Nephron progenitor cell (in vitro differentiated cells): ENCODE measurements at regions not wholly inside any gene's neighbourhood (a gene's known extent, or its start where the extent isn't known, plus 50 kb on each side); places are given as distances from the start of the nearest gene placed in this dataset.
"Not testable (repeated sequence)": the region's sequence is repeated elsewhere in the genome, so short reads cannot be mapped to it uniquely, and the experiment has no call there.

ENCODE experiments used
- DNase-seq: peaks from one replicate; pipeline ENCODE4 v3.0.0; 2021
- H3K27ac Mint-ChIP-seq: 2 replicates; pipeline ENCODE4 v1.8.0; 2021; ENCODE audit warnings: mild to moderate bottlenecking, moderate library complexity, mixed read lengths
- H3K27me3 Mint-ChIP-seq: 2 replicates; pipeline ENCODE4 v1.8.0; 2021; ENCODE audit warnings: mild to moderate bottlenecking, low read depth, mixed read lengths; ENCODE audit not compliant: poor library complexity
- H3K36me3 Mint-ChIP-seq: 2 replicates; pipeline ENCODE4 v1.8.0; 2021; ENCODE audit warnings: low read depth, mixed read lengths
- H3K4me1 Mint-ChIP-seq: 2 replicates; pipeline ENCODE4 v1.8.0; 2021; ENCODE audit warnings: mixed read lengths
- H3K4me3 Mint-ChIP-seq: 2 replicates; pipeline ENCODE4 v1.8.0; 2021; ENCODE audit warnings: mild to moderate bottlenecking, moderate library complexity, mixed read lengths
- H3K9me3 Mint-ChIP-seq: 2 replicates; pipeline ENCODE4 v1.8.0; 2021; ENCODE audit warnings: mild to moderate bottlenecking, moderate library complexity, mixed read lengths
- CTCF ChIP-seq: fragments of 200-600 bp; sonication (generic); IDR thresholded peaks from 2 replicates; pipeline ENCODE4 v1.5.0; 2021; ENCODE audit warnings: antibody characterized with exemption

GRCh38 chr20:53857723-53858236 is 212.6 kb downstream of the BCAS1 start:
- H3K27ac Mint-ChIP-seq, result no peak overlapping the region
- no peaks in the 10 kb centered on the region for H3K27me3 Mint-ChIP-seq
- H3K4me3 Mint-ChIP-seq, result no peak overlapping the region
- TF ChIP-seq CTCF, result no peak
- H3K4me1 Mint-ChIP-seq, result peaks cover 26% of the 10 kb centered on the region
- H3K36me3 Mint-ChIP-seq, result no peaks in the 10 kb centered on the region
- peaks cover 9% of the 10 kb centered on the region for H3K9me3 Mint-ChIP-seq
- no peak for DNase-seq

DNA sequence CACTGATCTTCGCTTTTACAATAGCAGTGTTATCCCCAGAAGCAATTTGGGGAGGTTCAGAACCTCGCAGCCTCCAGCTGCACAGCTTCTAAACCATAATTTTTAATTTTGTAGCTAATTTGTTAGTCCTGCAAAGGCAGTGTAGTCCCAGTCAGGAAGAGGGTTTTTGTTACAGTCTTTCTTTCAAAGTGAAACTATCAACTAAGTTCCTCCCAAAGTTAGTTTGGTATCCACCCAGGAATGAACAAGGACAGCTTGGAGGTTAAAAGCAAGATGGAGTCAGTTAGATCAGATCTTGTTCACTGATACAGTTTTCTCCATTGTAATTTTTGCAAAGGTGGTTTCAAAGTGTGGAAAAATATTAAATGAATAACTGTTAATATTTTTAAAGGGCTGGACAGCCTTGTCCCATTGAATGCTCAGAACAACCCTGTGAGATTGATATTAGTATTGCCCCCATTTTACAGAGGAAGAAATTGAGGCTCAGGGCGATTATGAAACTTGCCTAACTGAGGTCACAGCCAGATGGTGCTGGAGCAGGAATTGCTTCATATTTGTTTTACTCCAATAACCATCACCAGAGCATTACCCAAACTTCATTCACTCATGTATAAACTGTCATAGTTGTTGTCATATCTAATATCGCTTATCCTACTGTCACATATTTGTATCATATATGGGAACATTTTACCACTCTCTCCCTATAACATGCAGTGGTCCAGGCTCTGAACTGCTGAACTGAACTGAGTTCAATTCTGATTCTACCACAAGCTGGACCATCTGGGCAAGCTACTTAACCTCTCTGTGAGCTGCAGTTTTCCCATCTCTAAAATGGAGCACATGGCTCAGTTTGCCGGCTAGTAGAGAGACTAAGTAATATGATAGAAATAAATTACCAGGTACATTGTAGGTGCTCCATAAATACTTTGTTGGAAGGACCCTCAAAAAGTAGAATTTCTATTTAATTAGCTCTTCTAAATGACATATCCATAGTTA is 213.8 kb downstream of the BCAS1 start:
- no peak for DNase-seq
- Mint-ChIP-seq H3K4me3 (no peak overlapping the region), H3K36me3 (no peaks in the 10 kb centered on the region), H3K27me3 (peaks cover 2% of the 10 kb centered on the region), H3K4me1 (peaks cover 22% of the 10 kb centered on the region), H3K9me3 (peaks cover 10% of the 10 kb centered on the region), H3K27ac (no peak overlapping the region)
- no peak for TF ChIP-seq CTCF

DNA sequence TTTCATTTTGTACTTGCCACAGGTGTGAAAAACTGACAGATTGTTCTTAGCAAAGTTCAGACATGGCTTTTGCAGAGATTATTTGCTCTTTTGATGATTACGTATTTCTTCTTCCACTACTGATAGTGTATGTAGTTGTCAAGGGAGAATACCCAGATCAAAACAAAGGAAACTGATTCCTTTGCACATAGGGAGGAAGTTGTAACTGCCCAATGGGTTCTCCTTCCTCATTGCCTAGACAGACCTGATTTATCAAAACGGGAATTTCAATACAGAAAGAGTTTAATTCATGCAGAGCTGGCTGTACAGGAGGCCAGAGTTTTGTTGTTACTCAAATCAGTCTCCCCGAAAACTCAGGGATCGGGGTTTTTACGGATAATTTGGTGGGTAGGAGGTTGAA is 214.7 kb downstream of the BCAS1 start:
- Mint-ChIP-seq H3K4me1 (peaks cover 22% of the 10 kb centered on the region), H3K27me3 (peaks cover 5% of the 10 kb centered on the region), H3K27ac (peak overlapping the region; percentile 46), H3K4me3 (no peak overlapping the region), H3K9me3 (peaks cover 10% of the 10 kb centered on the region), H3K36me3 (no peaks in the 10 kb centered on the region)
- no peak for DNase-seq
- TF ChIP-seq CTCF, result no peak

DNA sequence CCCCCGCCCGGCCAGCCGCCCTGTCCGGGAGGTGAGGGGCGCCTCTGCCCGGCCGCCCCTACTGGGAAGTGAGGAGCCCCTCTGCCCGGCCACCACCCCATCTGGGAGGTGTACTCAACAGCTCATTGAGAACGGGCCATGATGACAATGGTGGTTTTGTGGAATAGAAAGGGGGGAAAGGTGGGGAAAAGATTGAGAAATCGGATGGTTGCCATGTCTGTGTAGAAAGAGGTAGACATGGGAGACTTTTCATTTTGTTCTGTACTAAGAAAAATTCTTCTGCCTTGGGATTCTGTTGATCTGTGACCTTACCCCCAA is 215.8 kb downstream of the BCAS1 start:
- H3K36me3 Mint-ChIP-seq, H3K4me3 Mint-ChIP-seq, DNase-seq, H3K27ac Mint-ChIP-seq, H3K9me3 Mint-ChIP-seq, H3K27me3 Mint-ChIP-seq: not testable (repeated sequence)
- H3K4me1 Mint-ChIP-seq, result peaks cover 22% of the 10 kb centered on the region

DNA sequence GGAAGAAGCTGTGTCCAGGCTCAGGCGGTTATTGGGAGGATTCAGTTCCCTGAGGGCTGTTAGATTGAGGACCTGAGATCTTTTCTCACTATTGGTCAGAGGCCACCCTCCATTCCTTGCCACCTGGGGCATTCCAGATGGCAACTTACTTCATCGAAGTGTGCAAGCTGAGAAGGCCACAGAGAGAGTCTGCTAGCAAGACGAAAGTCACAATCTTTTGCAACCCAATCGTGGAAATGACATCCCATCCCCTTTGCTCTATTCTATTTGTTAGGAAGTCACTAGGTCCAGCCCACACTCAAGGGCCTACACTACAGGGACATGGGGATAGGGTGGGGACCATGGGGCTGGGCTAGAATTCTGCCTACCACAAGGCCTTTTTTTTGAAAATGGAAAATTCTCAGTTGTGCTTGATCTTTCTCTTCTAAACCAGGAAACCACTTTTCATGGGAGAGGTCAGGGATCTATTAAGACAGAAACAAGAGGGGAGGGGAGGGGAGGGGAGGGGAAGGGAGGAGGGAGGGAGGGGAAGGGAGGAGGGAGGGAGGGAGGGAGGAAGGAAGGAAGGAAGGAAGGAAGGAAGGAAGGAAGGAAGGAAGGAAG is 217.2 kb downstream of the BCAS1 start:
- H3K4me1 Mint-ChIP-seq, result peaks cover 22% of the 10 kb centered on the region
- H3K9me3 Mint-ChIP-seq, result peaks cover 10% of the 10 kb centered on the region
- peak overlapping the region; percentile 78 for H3K27ac Mint-ChIP-seq
- H3K36me3 Mint-ChIP-seq, result no peaks in the 10 kb centered on the region
- peaks cover 8% of the 10 kb centered on the region for H3K27me3 Mint-ChIP-seq
- no peak overlapping the region for H3K4me3 Mint-ChIP-seq
- no peak for DNase-seq
- TF ChIP-seq CTCF, result no peak

- H3K4me3 Mint-ChIP-seq, result no peak overlapping the region
- H3K4me1 Mint-ChIP-seq, result peaks cover 17% of the 10 kb centered on the region
- H3K27ac Mint-ChIP-seq, result no peak overlapping the region
- peaks cover 10% of the 10 kb centered on the region for H3K9me3 Mint-ChIP-seq
- TF ChIP-seq CTCF, result no peak
- H3K36me3 Mint-ChIP-seq, result no peaks in the 10 kb centered on the region
- peaks cover 8% of the 10 kb centered on the region for H3K27me3 Mint-ChIP-seq
- DNase-seq, result no peak
Observed at GRCh38 chr20:53852691-53853090, 217.7 kb downstream of the BCAS1 start.
